HUES48 (cell line): ENCODE measurements at regions not wholly inside any gene's neighbourhood (a gene's known extent, or its start where the extent isn't known, plus 50 kb on each side); places are given as distances from the start of the nearest gene placed in this dataset.

ENCODE experiments used
- H3K27ac ChIP-seq: one replicate; pipeline ENCODE4 v1.7.0; 2013; ENCODE audit warnings: low read depth, low read length, inconsistent platforms
- H3K27me3 ChIP-seq: 2 replicates; pipeline ENCODE4 v1.6.1; 2013; ENCODE audit warnings: mild to moderate bottlenecking, low read length; ENCODE audit not compliant: control insufficient read depth, insufficient read depth
- H3K36me3 ChIP-seq: 2 replicates; pipeline ENCODE4 v1.6.1; 2013; ENCODE audit warnings: low read length; ENCODE audit not compliant: control insufficient read depth, insufficient read depth
- H3K4me1 ChIP-seq: 2 replicates; pipeline ENCODE4 v1.6.1; 2013; ENCODE audit warnings: mild to moderate bottlenecking, low read length; ENCODE audit not compliant: control insufficient read depth, insufficient read depth
- H3K4me3 ChIP-seq: 2 replicates; pipeline ENCODE4 v1.5.1; 2013; ENCODE audit warnings: mild to moderate bottlenecking, low read depth, low read length
- H3K9ac ChIP-seq: 2 replicates; pipeline ENCODE4 v1.6.1; 2013; ENCODE audit warnings: mild to moderate bottlenecking, low read depth, low read length, moderate library complexity
- H3K9me3 ChIP-seq: 2 replicates; pipeline ENCODE4 v1.6.1; 2013; ENCODE audit warnings: low read length; ENCODE audit not compliant: control insufficient read depth, insufficient read depth

- no peaks in the 10 kb centered on the region for H3K36me3 ChIP-seq
- no peaks in the 10 kb centered on the region for H3K9me3 ChIP-seq
- H3K27me3 ChIP-seq = peaks cover 11% of the 10 kb centered on the region
- no peak overlapping the region for H3K27ac ChIP-seq
- H3K4me1 ChIP-seq = 0 out of 2 replicates have a peak, but pooled peaks cover 6% of the 10 kb centered on the region
- 0 out of 2 replicates have a peak overlapping the region, but pooled peaks have one; percentile 64 for H3K4me3 ChIP-seq
- H3K9ac ChIP-seq = no peak overlapping the region
Measured at GRCh38 chr3:182683453-182683852, 109.9 kb upstream of the ATP11B start.

DNA sequence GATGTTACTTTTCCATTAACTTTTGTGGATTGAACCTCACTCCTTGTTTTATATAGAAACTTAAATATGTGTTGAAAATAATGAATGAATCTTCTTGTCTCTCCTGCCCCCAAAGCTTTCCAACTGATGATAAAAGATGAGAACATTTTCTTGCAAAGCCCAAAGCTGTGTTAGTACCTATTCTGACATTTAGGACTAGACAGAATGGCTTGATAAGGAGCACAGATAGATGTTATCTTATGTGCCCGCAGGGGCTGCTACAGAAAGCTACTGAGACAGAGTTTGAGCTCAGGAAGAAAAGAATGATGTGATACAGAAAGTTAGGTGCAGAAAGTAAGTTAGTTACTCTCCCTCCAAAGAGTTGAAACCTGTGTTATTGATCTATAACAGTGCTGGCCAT is 109.4 kb upstream of the ATP11B start:
- H3K9me3 ChIP-seq = no peaks in the 10 kb centered on the region
- no peak overlapping the region for H3K27ac ChIP-seq
- H3K36me3 ChIP-seq = no peaks in the 10 kb centered on the region
- H3K27me3 ChIP-seq = peaks cover 11% of the 10 kb centered on the region
- H3K4me1 ChIP-seq = 0 out of 2 replicates have a peak, but pooled peaks cover 6% of the 10 kb centered on the region
- H3K4me3 ChIP-seq = no peak overlapping the region
- no peak overlapping the region for H3K9ac ChIP-seq

GRCh38 chr3:182686033-182686886 is 107.0 kb upstream of the ATP11B start:
- Histone ChIP-seq H3K4me1 (0 out of 2 replicates have a peak, but pooled peaks cover 6% of the 10 kb centered on the region), H3K9me3 (no peaks in the 10 kb centered on the region)

DNA sequence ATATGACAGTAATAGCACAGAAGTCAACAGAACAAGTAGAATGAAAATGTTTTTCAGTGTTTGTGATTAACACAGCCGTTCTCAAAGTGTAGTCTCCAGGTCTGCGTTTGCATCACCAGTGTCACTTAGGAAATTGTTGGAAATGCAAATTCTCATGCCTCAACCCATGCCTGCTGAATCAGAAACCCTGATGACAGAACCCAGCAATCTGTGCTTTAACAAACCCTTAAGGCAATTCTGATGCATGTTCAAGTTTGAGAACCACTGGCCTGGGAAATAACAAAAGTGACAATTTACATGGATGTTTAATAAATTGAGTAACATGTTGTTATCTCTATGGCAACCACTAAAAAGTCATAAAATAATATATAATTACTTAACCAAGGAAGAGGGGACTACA is 103.1 kb upstream of the ATP11B start:
- H3K36me3 ChIP-seq = no peaks in the 10 kb centered on the region
- no peak overlapping the region for H3K4me3 ChIP-seq
- no peaks in the 10 kb centered on the region for H3K9me3 ChIP-seq
- H3K9ac ChIP-seq = no peak overlapping the region
- H3K4me1 ChIP-seq = no peaks in the 10 kb centered on the region
- H3K27ac ChIP-seq = no peak overlapping the region
- no peaks in the 10 kb centered on the region for H3K27me3 ChIP-seq

More at GRCh38 chr3:182686033-182686886, 107.0 kb upstream of the ATP11B start:
- H3K36me3 ChIP-seq = no peaks in the 10 kb centered on the region
- no peak overlapping the region for H3K4me3 ChIP-seq
- H3K27me3 ChIP-seq = peaks cover 11% of the 10 kb centered on the region
- H3K27ac ChIP-seq = no peak overlapping the region
- H3K9ac ChIP-seq = no peak overlapping the region

DNA sequence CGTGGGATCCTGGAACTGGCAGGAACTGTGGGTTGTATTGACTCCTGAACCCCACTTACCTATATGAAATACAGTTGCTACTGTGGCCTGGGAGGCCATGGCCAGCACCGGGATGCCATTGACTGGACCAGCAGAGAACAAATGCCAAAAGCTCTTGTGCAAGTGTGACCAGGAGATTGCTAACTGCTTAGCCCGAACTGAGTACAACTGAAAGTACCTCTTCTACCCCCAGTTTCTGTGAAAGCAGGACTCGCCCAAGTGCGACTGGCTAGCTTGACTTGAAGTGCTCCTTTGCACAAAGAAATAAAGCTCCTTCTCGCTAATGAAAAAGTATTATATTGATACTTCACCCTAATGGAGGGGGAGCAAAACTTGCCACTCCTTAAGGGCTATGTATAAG is 101.3 kb upstream of the ATP11B start:
- Histone ChIP-seq H3K4me3 (no peak overlapping the region), H3K9me3 (no peaks in the 10 kb centered on the region), H3K4me1 (no peaks in the 10 kb centered on the region), H3K27ac (no peak overlapping the region), H3K36me3 (no peaks in the 10 kb centered on the region), H3K27me3 (no peaks in the 10 kb centered on the region), H3K9ac (no peak overlapping the region)

DNA sequence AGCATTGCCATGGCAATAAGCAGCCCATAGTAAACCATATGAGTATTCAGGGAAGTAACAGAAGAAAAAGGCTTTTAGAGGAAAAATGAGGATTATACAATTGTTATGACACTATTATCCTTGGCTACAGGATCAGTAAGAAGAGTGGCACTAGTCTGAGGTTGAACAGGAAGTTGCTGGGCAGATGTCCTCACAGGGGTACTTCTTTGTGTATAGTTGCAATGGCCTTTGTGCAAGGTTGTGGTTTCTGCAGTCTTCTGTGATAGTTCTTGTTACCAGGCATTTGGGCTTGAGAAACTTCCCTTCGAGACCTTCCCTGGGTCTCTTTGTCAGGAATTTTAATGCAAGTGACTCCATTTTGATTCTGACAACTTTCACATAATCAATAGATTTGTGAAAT is 100.6 kb upstream of the ATP11B start:
- Histone ChIP-seq H3K27ac (no peak overlapping the region), H3K4me3 (no peak overlapping the region), H3K36me3 (no peaks in the 10 kb centered on the region), H3K27me3 (no peaks in the 10 kb centered on the region), H3K9ac (no peak overlapping the region), H3K9me3 (no peaks in the 10 kb centered on the region), H3K4me1 (no peaks in the 10 kb centered on the region)

DNA sequence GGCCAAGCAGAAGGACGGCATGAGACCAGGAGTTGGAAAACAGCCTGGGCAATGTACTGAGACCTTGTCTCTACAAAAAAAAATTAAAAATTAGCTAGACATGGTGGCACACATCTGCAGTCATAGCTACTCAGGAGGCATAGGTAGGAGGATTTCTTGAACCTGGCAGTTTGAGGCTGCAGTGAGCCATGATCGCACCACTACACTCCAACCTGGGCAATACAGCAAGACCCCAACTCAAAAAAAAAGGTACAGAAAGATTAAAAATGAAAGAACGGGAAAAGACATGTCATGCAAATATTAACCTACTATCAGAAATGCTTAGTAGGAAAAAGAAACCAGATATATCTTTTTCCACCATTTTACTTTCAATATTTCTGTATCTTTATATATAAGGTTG is 99.6 kb upstream of the ATP11B start:
- Histone ChIP-seq H3K9me3 (no peaks in the 10 kb centered on the region), H3K27me3 (no peaks in the 10 kb centered on the region), H3K4me3 (no peak overlapping the region), H3K9ac (no peak overlapping the region), H3K4me1 (no peaks in the 10 kb centered on the region), H3K27ac (no peak overlapping the region), H3K36me3 (no peaks in the 10 kb centered on the region)

GRCh38 chr3:182696916-182697315 is 96.4 kb upstream of the ATP11B start:
- H3K27me3 ChIP-seq = no peaks in the 10 kb centered on the region
- H3K27ac ChIP-seq = no peak overlapping the region
- no peaks in the 10 kb centered on the region for H3K9me3 ChIP-seq
- no peaks in the 10 kb centered on the region for H3K4me1 ChIP-seq
- no peaks in the 10 kb centered on the region for H3K36me3 ChIP-seq
- no peak overlapping the region for H3K4me3 ChIP-seq
- no peak overlapping the region for H3K9ac ChIP-seq

GRCh38 chr3:182697345-182697919 is 95.9 kb upstream of the ATP11B start:
- Histone ChIP-seq H3K27me3 (no peaks in the 10 kb centered on the region), H3K9ac (no peak overlapping the region), H3K36me3 (no peaks in the 10 kb centered on the region), H3K27ac (no peak overlapping the region), H3K4me1 (no peaks in the 10 kb centered on the region), H3K4me3 (no peak overlapping the region), H3K9me3 (no peaks in the 10 kb centered on the region)

DNA sequence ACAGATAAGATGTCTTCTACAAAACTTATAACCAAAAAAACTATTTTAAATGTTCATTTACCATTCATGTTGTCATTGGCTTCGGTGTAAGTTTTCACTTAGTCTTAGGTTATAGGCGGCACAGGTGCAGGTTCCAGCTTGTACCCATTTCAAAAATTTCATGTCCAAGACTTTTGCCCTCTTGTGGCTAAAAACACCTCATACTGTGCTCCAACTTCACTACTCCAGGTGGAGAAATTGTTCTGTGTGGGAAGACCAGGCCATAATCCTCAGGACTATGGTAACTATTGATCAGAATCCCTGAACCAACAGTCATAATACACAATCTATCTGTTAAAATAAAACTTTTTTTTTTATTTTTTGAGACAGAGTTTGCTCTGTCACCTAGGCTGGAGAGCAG is 95.2 kb upstream of the ATP11B start:
- Histone ChIP-seq H3K36me3 (no peaks in the 10 kb centered on the region), H3K4me3 (no peak overlapping the region), H3K27me3 (no peaks in the 10 kb centered on the region), H3K9ac (no peak overlapping the region), H3K4me1 (no peaks in the 10 kb centered on the region), H3K27ac (no peak overlapping the region), H3K9me3 (no peaks in the 10 kb centered on the region)

- H3K36me3 ChIP-seq = no peaks in the 10 kb centered on the region
- H3K9me3 ChIP-seq = no peaks in the 10 kb centered on the region
- no peaks in the 10 kb centered on the region for H3K27me3 ChIP-seq
- H3K27ac ChIP-seq = no peak overlapping the region
- H3K4me1 ChIP-seq = no peaks in the 10 kb centered on the region
- no peak overlapping the region for H3K4me3 ChIP-seq
- H3K9ac ChIP-seq = no peak overlapping the region
Measured at GRCh38 chr3:182699550-182700170, 93.6 kb upstream of the ATP11B start.
